ENCODE measurements at regions not wholly inside any gene's neighbourhood (a gene's known extent, or its start where the extent isn't known, plus 50 kb on each side); places are given as distances from the start of the nearest gene placed in this dataset.
"Not testable (repeated sequence)": the region's sequence is repeated elsewhere in the genome, so short reads cannot be mapped to it uniquely, and the experiment has no call there.

- DNase-seq (ENCODE audit: low read depth in 4 of 4, low spot score in 1 of 4): no peak
Measured at GRCh38 chr2:59391896-59392295, 1150.8 kb upstream of the FANCL start.

- no peak for DNase-seq (ENCODE audit: low read depth in 4 of 4, low spot score in 1 of 4)
Measured at GRCh38 chr2:59390581-59390980, 1149.5 kb upstream of the FANCL start.

GRCh38 chr2:59389240-59389639 lies 1148.1 kb upstream of the FANCL start:
- no peak for DNase-seq (ENCODE audit: low read depth in 4 of 4, low spot score in 1 of 4)

GRCh38 chr2:59385971-59386370 lies 1144.8 kb upstream of the FANCL start:
- DNase-seq (ENCODE audit: low read depth in 4 of 4, low spot score in 1 of 4): no peak

GRCh38 chr2:59383473-59383872 lies 1142.3 kb upstream of the FANCL start:
- no peak for DNase-seq (ENCODE audit: low read depth in 4 of 4, low spot score in 1 of 4)

- DNase-seq (ENCODE audit: low read depth in 4 of 4, low spot score in 1 of 4): no peak
Measured at GRCh38 chr2:59378127-59378526, 1137.0 kb upstream of the FANCL start.

GRCh38 chr2:59366288-59366687 lies 1125.2 kb upstream of the FANCL start:
- no peak for DNase-seq (ENCODE audit: low read depth in 4 of 4, low spot score in 1 of 4)

GRCh38 chr2:59354498-59354897 lies 1113.4 kb upstream of the FANCL start:
- no peak for DNase-seq (ENCODE audit: low read depth in 4 of 4, low spot score in 1 of 4)

- DNase-seq (ENCODE audit: low read depth in 4 of 4, low spot score in 1 of 4): no peak
Measured at GRCh38 chr2:59353306-59353921, 1112.3 kb upstream of the FANCL start.

GRCh38 chr2:59342166-59342565 lies 1101.0 kb upstream of the FANCL start:
- no peak for DNase-seq (ENCODE audit: low read depth in 4 of 4, low spot score in 1 of 4)

- no peak for DNase-seq (ENCODE audit: low read depth in 4 of 4, low spot score in 1 of 4)
Measured at GRCh38 chr2:59339837-59340207, 1098.7 kb upstream of the FANCL start.

GRCh38 chr2:59339121-59339836 lies 1098.2 kb upstream of the FANCL start:
- DNase-seq (ENCODE audit: low read depth in 4 of 4, low spot score in 1 of 4): no peak

GRCh38 chr2:59333007-59333406 lies 1091.9 kb upstream of the FANCL start:
- no peak for DNase-seq (ENCODE audit: low read depth in 4 of 4, low spot score in 1 of 4)

GRCh38 chr2:59326581-59327365 lies 1085.6 kb upstream of the FANCL start:
- DNase-seq (ENCODE audit: low read depth in 4 of 4, low spot score in 1 of 4): not testable (repeated sequence)

- DNase-seq (ENCODE audit: low read depth in 4 of 4, low spot score in 1 of 4): no peak
Measured at GRCh38 chr2:59322870-59323269, 1081.7 kb upstream of the FANCL start.

GRCh38 chr2:59322005-59322404 lies 1080.9 kb upstream of the FANCL start:
- DNase-seq (ENCODE audit: low read depth in 4 of 4, low spot score in 1 of 4): no peak

GRCh38 chr2:59314031-59314766 lies 1073.1 kb upstream of the FANCL start:
- no peak for DNase-seq (ENCODE audit: low read depth in 4 of 4, low spot score in 1 of 4)

- DNase-seq (ENCODE audit: low read depth in 4 of 4, low spot score in 1 of 4): no peak
Measured at GRCh38 chr2:59312967-59313940, 1072.1 kb upstream of the FANCL start.

- no peak for DNase-seq (ENCODE audit: low read depth in 4 of 4, low spot score in 1 of 4)
Measured at GRCh38 chr2:59312029-59312428, 1070.9 kb upstream of the FANCL start.

- no peak for DNase-seq (ENCODE audit: low read depth in 4 of 4, low spot score in 1 of 4)
Measured at GRCh38 chr2:59308108-59308507, 1067.0 kb upstream of the FANCL start.

Data from stimulated activated CD4-positive, alpha-beta T cell treated with anti-CD3 and anti-CD28 coated beads, Interleukin-1b, Interleukin-23, amount 100 ng/mL, for 24 hours (primary cell).